Endothelial cell (in vitro differentiated cells): ENCODE measurements at regions not wholly inside any gene's neighbourhood (a gene's known extent, or its start where the extent isn't known, plus 50 kb on each side); places are given as distances from the start of the nearest gene placed in this dataset.

Experiments
- DNase-seq: peaks from one replicate; pipeline ENCODE4 v3.0.0; 2021; ENCODE audit warnings: low spot score
- H3K27ac Mint-ChIP-seq: one replicate; pipeline ENCODE4 v1.8.0; 2021; ENCODE audit warnings: mixed read lengths, inconsistent platforms; ENCODE audit not compliant: unreplicated experiment
- H3K27me3 Mint-ChIP-seq: one replicate; pipeline ENCODE4 v1.8.0; 2021; ENCODE audit warnings: mild to moderate bottlenecking, moderate library complexity, mixed read lengths, inconsistent platforms; ENCODE audit not compliant: unreplicated experiment
- H3K36me3 Mint-ChIP-seq: one replicate; pipeline ENCODE4 v1.8.0; 2021; ENCODE audit warnings: mild to moderate bottlenecking, low read depth, mixed read lengths, inconsistent platforms; ENCODE audit not compliant: unreplicated experiment
- H3K4me1 Mint-ChIP-seq: one replicate; pipeline ENCODE4 v1.8.0; 2021; ENCODE audit warnings: mild to moderate bottlenecking, mixed read lengths, inconsistent platforms; ENCODE audit not compliant: unreplicated experiment
- H3K4me3 Mint-ChIP-seq: one replicate; pipeline ENCODE4 v1.8.0; 2021; ENCODE audit warnings: mild to moderate bottlenecking, mixed read lengths, inconsistent platforms; ENCODE audit not compliant: unreplicated experiment
- H3K9me3 Mint-ChIP-seq: one replicate; pipeline ENCODE4 v1.8.0; 2021; ENCODE audit warnings: mixed read lengths, inconsistent platforms; ENCODE audit not compliant: unreplicated experiment
- TF ChIP-seq, protein P1 (sequence below): fragments of 200-600 bp; sonication (generic); IDR thresholded peaks from one replicate; pipeline ENCODE4 v1.5.0; 2021; ENCODE audit warnings: antibody characterized with exemption; ENCODE audit not compliant: unreplicated experiment

DNA sequence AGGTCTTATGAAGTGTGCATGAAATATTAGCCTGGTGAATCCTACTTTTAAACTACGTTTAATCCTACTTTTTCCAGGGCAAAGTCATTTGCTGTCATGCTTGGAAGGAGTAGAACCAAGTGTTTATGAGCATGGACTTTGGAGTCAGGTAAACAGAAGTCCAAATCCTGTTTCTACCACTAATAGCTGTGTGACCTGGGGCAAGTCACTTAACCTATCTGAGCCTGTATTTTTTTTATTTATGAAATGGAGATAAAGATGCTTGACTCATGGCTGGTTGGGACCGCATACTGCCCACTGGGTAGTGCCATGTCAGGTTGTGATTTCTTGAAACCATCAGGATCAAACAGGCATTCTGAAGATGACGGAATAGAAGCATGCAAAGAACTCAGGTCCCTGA is 249.6 kb downstream of the BAMBI start:
- Mint-ChIP-seq H3K36me3 (no peaks in the 10 kb centered on the region), H3K27me3 (no peaks in the 10 kb centered on the region), H3K4me1 (no peaks in the 10 kb centered on the region), H3K4me3 (no peak overlapping the region), H3K27ac (no peak overlapping the region), H3K9me3 (no peaks in the 10 kb centered on the region)
- no peak for DNase-seq
- TF ChIP-seq, protein P1, sequence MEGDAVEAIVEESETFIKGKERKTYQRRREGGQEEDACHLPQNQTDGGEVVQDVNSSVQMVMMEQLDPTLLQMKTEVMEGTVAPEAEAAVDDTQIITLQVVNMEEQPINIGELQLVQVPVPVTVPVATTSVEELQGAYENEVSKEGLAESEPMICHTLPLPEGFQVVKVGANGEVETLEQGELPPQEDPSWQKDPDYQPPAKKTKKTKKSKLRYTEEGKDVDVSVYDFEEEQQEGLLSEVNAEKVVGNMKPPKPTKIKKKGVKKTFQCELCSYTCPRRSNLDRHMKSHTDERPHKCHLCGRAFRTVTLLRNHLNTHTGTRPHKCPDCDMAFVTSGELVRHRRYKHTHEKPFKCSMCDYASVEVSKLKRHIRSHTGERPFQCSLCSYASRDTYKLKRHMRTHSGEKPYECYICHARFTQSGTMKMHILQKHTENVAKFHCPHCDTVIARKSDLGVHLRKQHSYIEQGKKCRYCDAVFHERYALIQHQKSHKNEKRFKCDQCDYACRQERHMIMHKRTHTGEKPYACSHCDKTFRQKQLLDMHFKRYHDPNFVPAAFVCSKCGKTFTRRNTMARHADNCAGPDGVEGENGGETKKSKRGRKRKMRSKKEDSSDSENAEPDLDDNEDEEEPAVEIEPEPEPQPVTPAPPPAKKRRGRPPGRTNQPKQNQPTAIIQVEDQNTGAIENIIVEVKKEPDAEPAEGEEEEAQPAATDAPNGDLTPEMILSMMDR, result no peak

GRCh38 chr10:28928484-28928883 is 251.2 kb downstream of the BAMBI start:
- H3K4me1 Mint-ChIP-seq, result no peaks in the 10 kb centered on the region
- no peak overlapping the region for H3K27ac Mint-ChIP-seq
- DNase-seq, result no peak
- H3K27me3 Mint-ChIP-seq, result no peaks in the 10 kb centered on the region
- TF ChIP-seq, protein P1, result no peak
- no peaks in the 10 kb centered on the region for H3K9me3 Mint-ChIP-seq
- no peak overlapping the region for H3K4me3 Mint-ChIP-seq
- H3K36me3 Mint-ChIP-seq, result no peaks in the 10 kb centered on the region

DNA sequence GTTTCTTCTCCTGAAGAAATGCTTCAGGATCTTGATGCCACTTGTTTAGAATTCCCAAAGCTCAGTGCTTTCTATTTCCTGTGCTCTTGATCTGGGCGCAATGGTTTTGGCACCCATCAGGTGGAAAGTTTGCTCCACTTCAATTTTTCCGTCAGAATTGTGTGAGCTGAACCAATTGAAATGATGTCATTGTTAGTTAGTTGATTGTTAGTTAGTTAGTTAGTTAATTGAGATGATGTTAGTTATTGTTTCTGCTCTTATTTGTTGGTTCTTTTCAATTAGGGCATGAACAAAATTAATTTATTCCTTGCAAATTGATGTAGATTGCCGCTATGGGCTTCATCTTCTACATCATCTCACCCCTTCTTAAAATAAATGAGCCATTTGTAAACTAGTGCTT is 252.6 kb downstream of the BAMBI start:
- no peaks in the 10 kb centered on the region for H3K9me3 Mint-ChIP-seq
- TF ChIP-seq, protein P1, result no peak
- no peak overlapping the region for H3K27ac Mint-ChIP-seq
- H3K36me3 Mint-ChIP-seq, result peaks cover under 1% of the 10 kb centered on the region
- no peak overlapping the region for H3K4me3 Mint-ChIP-seq
- DNase-seq, result no peak
- H3K4me1 Mint-ChIP-seq, result no peaks in the 10 kb centered on the region
- H3K27me3 Mint-ChIP-seq, result no peaks in the 10 kb centered on the region

DNA sequence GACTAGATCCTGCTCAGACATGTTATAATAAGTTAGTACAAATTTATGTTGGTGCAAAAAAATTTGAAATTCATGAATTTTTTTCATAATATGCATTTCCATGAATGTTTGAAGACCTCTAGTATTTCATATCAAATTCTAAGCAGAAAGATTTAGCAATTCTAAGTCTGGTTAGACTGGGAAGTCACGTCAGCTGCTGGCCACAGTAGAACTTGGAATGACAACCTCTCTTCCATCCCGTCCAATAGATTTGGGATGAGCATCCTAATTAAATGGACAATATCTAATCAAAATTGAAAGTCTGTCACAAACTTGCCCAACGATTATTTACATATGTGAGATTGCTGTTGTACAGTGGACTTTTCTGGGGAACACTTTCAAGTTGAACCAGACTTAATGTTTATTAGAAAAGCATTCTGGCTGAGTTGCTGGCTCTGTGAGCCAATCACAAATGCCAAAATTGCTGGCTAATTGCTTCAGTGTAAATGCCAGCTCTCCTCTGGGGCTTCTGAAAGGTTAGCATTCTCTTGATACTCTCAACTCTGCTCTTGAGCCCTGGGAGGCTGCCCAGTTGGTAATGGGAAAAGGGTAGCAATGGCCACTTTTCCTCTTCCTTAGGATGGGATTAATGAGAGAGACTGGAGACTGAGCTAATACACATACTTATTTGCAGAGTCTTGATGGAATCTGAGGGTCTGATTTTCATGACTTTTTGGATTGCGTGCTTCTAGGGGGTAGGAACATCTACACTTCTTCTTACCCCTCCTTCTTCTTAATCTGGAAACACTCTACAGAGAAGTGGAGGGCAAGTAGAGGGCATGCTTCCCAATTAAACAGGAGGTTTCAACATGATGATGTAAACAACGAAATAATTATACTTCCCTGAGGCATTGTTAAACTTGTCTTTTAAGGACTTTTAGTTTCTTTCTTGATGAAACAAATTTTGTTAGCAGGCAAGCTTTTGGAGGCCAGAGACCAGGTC is 253.5 kb downstream of the BAMBI start:
- Mint-ChIP-seq H3K4me1 (no peaks in the 10 kb centered on the region), H3K4me3 (no peak overlapping the region)
- DNase-seq, result no peak

More for the DNA sequence above, 253.5 kb downstream of the BAMBI start:
- H3K36me3 Mint-ChIP-seq, result peaks cover 3% of the 10 kb centered on the region
- no peaks in the 10 kb centered on the region for H3K27me3 Mint-ChIP-seq
- TF ChIP-seq, protein P1, result no peak
- no peak overlapping the region for H3K27ac Mint-ChIP-seq
- no peaks in the 10 kb centered on the region for H3K9me3 Mint-ChIP-seq
